ENCODE measurements at regions not wholly inside any gene's neighbourhood (a gene's known extent, or its start where the extent isn't known, plus 50 kb on each side); places are given as distances from the start of the nearest gene placed in this dataset.

GRCh38 chr22:27431081-27431480 lies 370.5 kb downstream of the MN1 start:
- 79% methylated on average over 7 of the region's 7 CpGs for WGBS, 2 donors
- peaks cover 0 to 13% (median 0%) of the 10 kb centered on the region in 5 donors for H3K4me1 ChIP-seq (ENCODE audit: control insufficient read depth in 5 of 5, insufficient read depth in 5 of 5, low read length in 5 of 5)
- DNase-seq (no peak), ATAC-seq (ENCODE audit: insufficient read depth, low FRiP score) (no peak)
- no peaks in the 10 kb centered on the region for H3K27me3 ChIP-seq (ENCODE audit: control insufficient read depth in 3 of 3, insufficient read depth in 3 of 3, low read length in 2 of 3)
- TF ChIP-seq, protein P1, sequence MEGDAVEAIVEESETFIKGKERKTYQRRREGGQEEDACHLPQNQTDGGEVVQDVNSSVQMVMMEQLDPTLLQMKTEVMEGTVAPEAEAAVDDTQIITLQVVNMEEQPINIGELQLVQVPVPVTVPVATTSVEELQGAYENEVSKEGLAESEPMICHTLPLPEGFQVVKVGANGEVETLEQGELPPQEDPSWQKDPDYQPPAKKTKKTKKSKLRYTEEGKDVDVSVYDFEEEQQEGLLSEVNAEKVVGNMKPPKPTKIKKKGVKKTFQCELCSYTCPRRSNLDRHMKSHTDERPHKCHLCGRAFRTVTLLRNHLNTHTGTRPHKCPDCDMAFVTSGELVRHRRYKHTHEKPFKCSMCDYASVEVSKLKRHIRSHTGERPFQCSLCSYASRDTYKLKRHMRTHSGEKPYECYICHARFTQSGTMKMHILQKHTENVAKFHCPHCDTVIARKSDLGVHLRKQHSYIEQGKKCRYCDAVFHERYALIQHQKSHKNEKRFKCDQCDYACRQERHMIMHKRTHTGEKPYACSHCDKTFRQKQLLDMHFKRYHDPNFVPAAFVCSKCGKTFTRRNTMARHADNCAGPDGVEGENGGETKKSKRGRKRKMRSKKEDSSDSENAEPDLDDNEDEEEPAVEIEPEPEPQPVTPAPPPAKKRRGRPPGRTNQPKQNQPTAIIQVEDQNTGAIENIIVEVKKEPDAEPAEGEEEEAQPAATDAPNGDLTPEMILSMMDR (IDR thresholded peaks at IDR 0.05; ENCODE audit: control extremely low read depth, extremely low read depth) = no peak
- peaks cover 0 to 15% (median 5%) of the 10 kb centered on the region in 4 donors for H3K9me3 ChIP-seq (ENCODE audit: control insufficient read depth in 4 of 4, insufficient read depth in 3 of 4, low read length in 3 of 4)
- H3K9ac ChIP-seq (ENCODE audit: insufficient read depth in 1 of 2, low read length in 2 of 2) = no peak overlapping the region
- H3K27ac ChIP-seq (ENCODE audit: low read depth in 1 of 2, low read length in 1 of 2) = no peak overlapping the region
- H3K36me3 ChIP-seq (ENCODE audit: control insufficient read depth in 4 of 4, insufficient read depth in 4 of 4, low read length in 4 of 4) = no peaks in the 10 kb centered on the region
- no peak overlapping the region for H3K4me3 ChIP-seq

DNA sequence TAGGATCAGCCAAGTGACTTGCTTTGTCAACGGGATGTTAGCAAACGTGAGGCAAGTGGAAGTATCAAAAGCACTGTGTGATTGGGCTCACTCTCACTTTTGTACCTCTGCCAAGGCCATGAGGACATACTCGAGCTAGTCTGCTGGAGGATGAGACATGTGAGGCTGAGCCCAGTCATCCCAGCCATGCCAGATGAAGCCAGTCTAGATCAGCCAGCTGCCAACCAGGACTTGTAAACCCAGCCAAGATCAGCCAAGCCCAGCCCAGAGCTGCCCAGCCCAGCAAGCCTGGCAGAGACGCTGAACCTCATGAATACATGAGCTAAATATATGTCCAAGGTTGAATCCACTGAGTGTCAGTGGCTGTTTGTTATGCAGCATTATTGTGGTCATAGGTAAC lies 369.7 kb downstream of the MN1 start:
- peaks cover 0 to 15% (median 0%) of the 10 kb centered on the region in 5 donors for H3K4me1 ChIP-seq (ENCODE audit: control insufficient read depth in 5 of 5, insufficient read depth in 5 of 5, low read length in 5 of 5)
- TF ChIP-seq, protein P1 (IDR thresholded peaks at IDR 0.05; ENCODE audit: control extremely low read depth, extremely low read depth) = no peak
- H3K9ac ChIP-seq (ENCODE audit: insufficient read depth in 1 of 2, low read length in 2 of 2) = no peak overlapping the region
- no peaks in the 10 kb centered on the region for H3K36me3 ChIP-seq (ENCODE audit: control insufficient read depth in 4 of 4, insufficient read depth in 4 of 4, low read length in 4 of 4)
- DNase-seq (no peak), ATAC-seq (ENCODE audit: insufficient read depth, low FRiP score) (no peak)
- 74 to 83% methylated on average over 4 of the region's 4 CpGs for WGBS, 2 donors
- no peak overlapping the region for H3K4me3 ChIP-seq
- no peak overlapping the region for H3K27ac ChIP-seq (ENCODE audit: low read depth in 1 of 2, low read length in 1 of 2)
- peaks cover 0 to 15% (median 5%) of the 10 kb centered on the region in 4 donors for H3K9me3 ChIP-seq (ENCODE audit: control insufficient read depth in 4 of 4, insufficient read depth in 3 of 4, low read length in 3 of 4)
- H3K27me3 ChIP-seq (ENCODE audit: control insufficient read depth in 3 of 3, insufficient read depth in 3 of 3, low read length in 2 of 3) = no peaks in the 10 kb centered on the region

GRCh38 chr22:27433099-27433498 lies 368.5 kb downstream of the MN1 start:
- Histone ChIP-seq H3K27ac (ENCODE audit: low read depth in 1 of 2, low read length in 1 of 2) (no peak overlapping the region), H3K36me3 (ENCODE audit: control insufficient read depth in 4 of 4, insufficient read depth in 4 of 4, low read length in 4 of 4) (no peaks in the 10 kb centered on the region), H3K4me1 (ENCODE audit: control insufficient read depth in 5 of 5, insufficient read depth in 5 of 5, low read length in 5 of 5) (peaks cover 0 to 16% (median 0%) of the 10 kb centered on the region in 5 donors), H3K4me3 (no peak overlapping the region), H3K9me3 (ENCODE audit: control insufficient read depth in 4 of 4, insufficient read depth in 3 of 4, low read length in 3 of 4) (peaks cover 0 to 13% (median 3%) of the 10 kb centered on the region in 4 donors), H3K9ac (ENCODE audit: insufficient read depth in 1 of 2, low read length in 2 of 2) (no peak overlapping the region), H3K27me3 (ENCODE audit: control insufficient read depth in 3 of 3, insufficient read depth in 3 of 3, low read length in 2 of 3) (no peaks in the 10 kb centered on the region)
- WGBS, 2 donors = 53 to 69% methylated on average over 1 of the region's 1 CpG
- no peak for DNase-seq
- no peak for ATAC-seq (ENCODE audit: insufficient read depth, low FRiP score)
- TF ChIP-seq, protein P1 (IDR thresholded peaks at IDR 0.05; ENCODE audit: control extremely low read depth, extremely low read depth) = no peak

DNA sequence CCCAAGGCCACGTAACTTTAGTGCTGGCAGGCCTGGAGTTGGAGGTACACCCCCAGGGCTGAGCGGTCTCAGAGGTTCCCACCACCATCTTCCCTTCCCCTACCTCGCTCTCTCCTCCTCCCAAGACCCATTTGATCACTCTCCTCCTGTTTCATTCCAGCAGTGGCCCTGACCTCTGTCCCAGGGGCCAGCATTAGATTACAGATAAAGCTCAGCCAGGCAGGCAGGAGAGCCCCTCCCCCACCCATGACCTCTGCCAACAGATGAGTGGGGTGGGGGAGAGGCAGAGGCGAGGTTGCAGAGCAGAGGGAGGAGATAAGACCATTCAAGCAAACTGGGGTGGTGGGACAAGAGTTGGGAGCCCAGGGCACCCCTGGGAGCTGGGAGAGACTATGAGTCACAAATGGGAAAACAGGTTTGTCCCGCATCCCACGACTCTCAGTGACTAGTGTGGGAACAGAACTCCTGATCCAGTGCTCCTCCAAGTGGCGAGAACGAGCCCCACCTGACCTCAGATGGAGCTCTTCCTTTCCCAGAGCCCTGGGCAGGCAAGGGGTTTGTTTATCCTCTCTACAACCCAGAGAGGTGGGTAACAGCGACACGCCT lies 367.9 kb downstream of the MN1 start:
- peaks cover 0 to 22% (median 0%) of the 10 kb centered on the region in 5 donors for H3K4me1 ChIP-seq (ENCODE audit: control insufficient read depth in 5 of 5, insufficient read depth in 5 of 5, low read length in 5 of 5)
- no peaks in the 10 kb centered on the region for H3K27me3 ChIP-seq (ENCODE audit: control insufficient read depth in 3 of 3, insufficient read depth in 3 of 3, low read length in 2 of 3)
- no peak overlapping the region for H3K9ac ChIP-seq (ENCODE audit: insufficient read depth in 1 of 2, low read length in 2 of 2)
- no peaks in the 10 kb centered on the region for H3K36me3 ChIP-seq (ENCODE audit: control insufficient read depth in 4 of 4, insufficient read depth in 4 of 4, low read length in 4 of 4)
- no peak overlapping the region for H3K27ac ChIP-seq (ENCODE audit: low read depth in 1 of 2, low read length in 1 of 2)
- H3K4me3 ChIP-seq = no peak overlapping the region
- TF ChIP-seq, protein P1 (IDR thresholded peaks at IDR 0.05; ENCODE audit: control extremely low read depth, extremely low read depth) = no peak
- DNase-seq (no peak), ATAC-seq (ENCODE audit: insufficient read depth, low FRiP score) (no peak)
- H3K9me3 ChIP-seq (ENCODE audit: control insufficient read depth in 4 of 4, insufficient read depth in 3 of 4, low read length in 3 of 4) = peaks cover 0 to 12% (median 3%) of the 10 kb centered on the region in 4 donors
- WGBS, 2 donors = 84 to 85% methylated on average over 10 of the region's 10 CpGs

All from lung (tissue), 11 donors.